SK-N-SH (cell line): ENCODE measurements at regions not wholly inside any gene's neighbourhood (a gene's known extent, or its start where the extent isn't known, plus 50 kb on each side); places are given as distances from the start of the nearest gene placed in this dataset.

Experiments
- CTCF ChIA-PET: fragments of 300-600, 350-600 bp; formaldehyde crosslinking; extraction: SDS; loops from one replicate; lab custom pipeline; 2021; lab: Yijun Ruan, JAX
- POLR2A ChIA-PET: fragments of 350-600 bp; sonication (Branson Sonifier 250); formaldehyde crosslinking; extraction: SDS; loops from one replicate; lab custom pipeline; 2020; ENCODE audit warnings: antibody characterized with exemption, inconsistent platforms; lab: Yijun Ruan, JAX
- DNase-seq: peaks from one replicate; pipeline ENCODE4 v3.0.0; 2012
- H2AFZ ChIP-seq: fragments of 200-600 bp; sonication (generic); 2 replicates; pipeline ENCODE4 v1.8.1; 2016; ENCODE audit warnings: antibody characterized with exemption, mild to moderate bottlenecking, low read depth
- H3F3A ChIP-seq: fragments of 200-600 bp; sonication (generic); replicated peaks from 2 replicates; pipeline ENCODE3; 2016; ENCODE audit warnings: antibody characterized with exemption, mild to moderate bottlenecking; ENCODE audit not compliant: insufficient read depth
- H3K27ac ChIP-seq, 2 experiments: fragments of 200-500 bp in 1 of 2; fragments of 200-600 bp in 1 of 2; sonication (Bioruptor generic) in 1 of 2; sonication (generic), shearing (Covaris generic) in 1 of 2; 2 replicates each; pipeline versions ENCODE4 v1.5.1 to v1.6.1; 2014 to 2016; ENCODE audit warnings: low read depth in 2 of 2, inconsistent platforms in 1 of 2, low read length in 1 of 2, mild to moderate bottlenecking in 1 of 2, mixed read lengths in 1 of 2
- H3K27me3 ChIP-seq: fragments of 200-600 bp; sonication (generic), shearing (Covaris generic); 2 replicates; pipeline ENCODE4 v1.6.1; 2016; ENCODE audit warnings: mixed run types; ENCODE audit not compliant: insufficient read depth
- H3K36me3 ChIP-seq, 2 experiments: fragments of 200-500 bp in 1 of 2; fragments of 200-600 bp in 1 of 2; sonication (Bioruptor generic) in 1 of 2; sonication (generic) in 1 of 2; replicated peaks in 1 of 2; 2 replicates each; pipeline versions ENCODE3 to v1.5.1; 2014 to 2016; ENCODE audit warnings: low read length in 1 of 2, mild to moderate bottlenecking in 1 of 2; ENCODE audit not compliant: insufficient read depth in 2 of 2, control insufficient read depth in 1 of 2
- H3K4me1 ChIP-seq, 2 experiments: fragments of 200-500 bp in 1 of 2; fragments of 200-600 bp in 1 of 2; sonication (Bioruptor generic) in 1 of 2; sonication (generic), shearing (Covaris generic) in 1 of 2; 2 replicates each; pipeline versions ENCODE4 v1.5.1 to v1.6.1; 2014 to 2016; ENCODE audit warnings: low read depth in 1 of 2, low read length in 1 of 2, mixed run types in 1 of 2; ENCODE audit not compliant: insufficient read depth in 2 of 2, control insufficient read depth in 1 of 2
- H3K4me2 ChIP-seq: fragments of 200-600 bp; sonication (generic), shearing (Covaris generic); 2 replicates; pipeline ENCODE4 v1.6.1; 2017; ENCODE audit warnings: mixed run types
- H3K4me3 ChIP-seq, 2 experiments: fragments of 200-500 bp in 1 of 2; fragments of 200-600 bp in 1 of 2; sonication (Bioruptor generic) in 1 of 2; sonication (generic), shearing (Covaris generic) in 1 of 2; 2 replicates each; pipeline versions ENCODE4 v1.5.1 to v1.8.1; 2014 to 2016; ENCODE audit warnings: low read depth in 2 of 2, inconsistent platforms in 1 of 2, low read length in 1 of 2, mild to moderate bottlenecking in 1 of 2, mixed read lengths in 1 of 2, moderate library complexity in 1 of 2
- H3K79me2 ChIP-seq: fragments of 200-600 bp; sonication (generic); 2 replicates; pipeline ENCODE4 v1.8.1; 2017; ENCODE audit warnings: mild to moderate bottlenecking; ENCODE audit not compliant: insufficient read depth
- H3K9ac ChIP-seq: fragments of 200-600 bp; sonication (generic); 2 replicates; pipeline ENCODE4 v1.6.1; 2017; ENCODE audit warnings: mixed run types
- H3K9me2 ChIP-seq: fragments of 200-600 bp; sonication (generic); 2 replicates; pipeline ENCODE4 v1.6.1; 2017; ENCODE audit warnings: mixed run types
- H3K9me3 ChIP-seq: fragments of 200-600 bp; sonication (generic); 2 replicates; pipeline ENCODE4 v1.6.1; 2017; ENCODE audit warnings: mixed run types, mild to moderate bottlenecking, moderate library complexity
- H4K20me1 ChIP-seq: fragments of 200-600 bp; sonication (generic); 2 replicates; pipeline ENCODE4 v1.6.1; 2017; ENCODE audit warnings: mild to moderate bottlenecking, mixed run types; ENCODE audit not compliant: insufficient read depth
- CHD2 ChIP-seq: fragments of 150-350 bp; IDR thresholded peaks from 2 replicates; pipeline ENCODE4 v1.6.1; 2018; ENCODE audit warnings: low read length; ENCODE audit not compliant: partially characterized antibody
- CTCF ChIP-seq: fragments of 200-600 bp; sonication (generic); IDR thresholded peaks from 2 replicates; pipeline ENCODE4 v1.6.1; 2017; ENCODE audit warnings: antibody characterized with exemption, mild to moderate bottlenecking, moderate library complexity
- EZH2phosphoT487 ChIP-seq: fragments of 200-600 bp; sonication (generic); IDR thresholded peaks from 2 replicates; pipeline ENCODE4 v1.6.1; 2017; ENCODE audit warnings: low read depth, mixed run types, mild to moderate bottlenecking, antibody characterized with exemption, moderate library complexity, borderline replicate concordance
- FOSL2 ChIP-seq: IDR thresholded peaks from 2 replicates; pipeline ENCODE4 v1.4.0; 2012; ENCODE audit warnings: low read depth, mild to moderate bottlenecking, moderate library complexity, borderline replicate concordance
- FOXJ3 ChIP-seq: sonication (generic); formaldehyde crosslinking; IDR thresholded peaks from 2 replicates; pipeline ENCODE4 v1.5.1; 2020; ENCODE audit warnings: mild to moderate bottlenecking, missing genetic modification reagents
- GABPA ChIP-seq: IDR thresholded peaks from 2 replicates; pipeline ENCODE4 v1.4.0; 2012; ENCODE audit warnings: low read depth, mild to moderate bottlenecking
- JUND ChIP-seq: IDR thresholded peaks from 2 replicates; pipeline ENCODE4 v1.4.0; 2012
- MEF2A ChIP-seq: IDR thresholded peaks from 2 replicates; pipeline ENCODE4 v1.4.0; 2012; ENCODE audit warnings: low read depth, borderline replicate concordance
- MXI1 ChIP-seq: IDR thresholded peaks from 2 replicates; pipeline ENCODE4 v1.6.1; 2012; ENCODE audit warnings: mild to moderate bottlenecking, low read depth, low read length, improper control_type of control experiment
- NFIC ChIP-seq: IDR thresholded peaks from 2 replicates; pipeline ENCODE4 v1.4.0; 2012; ENCODE audit warnings: borderline replicate concordance
- RAD21 ChIP-seq: IDR thresholded peaks from 2 replicates; pipeline ENCODE4 v1.6.1; 2012; ENCODE audit warnings: mild to moderate bottlenecking, low read length
- RCOR1 ChIP-seq: fragments of 150-350 bp; IDR thresholded peaks from 2 replicates; pipeline ENCODE4 v1.6.1; 2017; ENCODE audit warnings: antibody characterized with exemption, low read length
- REST ChIP-seq: IDR thresholded peaks from 2 replicates; pipeline ENCODE4 v1.6.1; 2012; ENCODE audit warnings: mild to moderate bottlenecking, low read depth, low read length, moderate library complexity
- RFX5 ChIP-seq: IDR thresholded peaks from 2 replicates; pipeline ENCODE4 v1.6.1; 2012; ENCODE audit warnings: mild to moderate bottlenecking, improper control_type of control experiment, low read length
- RXRA ChIP-seq: IDR thresholded peaks from 2 replicates; pipeline ENCODE4 v1.4.0; 2012; ENCODE audit warnings: low read depth, mild to moderate bottlenecking, borderline replicate concordance
- SIN3A ChIP-seq: IDR thresholded peaks from 2 replicates; pipeline ENCODE4 v1.6.1; 2012; ENCODE audit warnings: low read depth, mild to moderate bottlenecking, low read length, moderate library complexity, borderline replicate concordance
- SMC3 ChIP-seq: IDR thresholded peaks from 2 replicates; pipeline ENCODE4 v1.6.1; 2012; ENCODE audit warnings: low read depth, low read length, improper control_type of control experiment
- TAF1 ChIP-seq: IDR thresholded peaks from 2 replicates; pipeline ENCODE4 v1.6.1; 2012; ENCODE audit warnings: low read depth, mild to moderate bottlenecking, low read length, moderate library complexity, borderline replicate concordance
- TCF12 ChIP-seq: IDR thresholded peaks from 2 replicates; pipeline ENCODE4 v1.4.0; 2012
- TEAD4 ChIP-seq: IDR thresholded peaks from 2 replicates; pipeline ENCODE4 v1.4.0; 2012; ENCODE audit warnings: mild to moderate bottlenecking, borderline replicate concordance; ENCODE audit not compliant: insufficient read depth
- YY1 ChIP-seq: IDR thresholded peaks from 2 replicates; pipeline ENCODE4 v1.4.0; 2012; ENCODE audit warnings: low read depth, mild to moderate bottlenecking
- WGBS: methylation state at CpG from one replicate; pipeline ENCODE4 v1.1.6; 2017; ENCODE audit warnings: low lambda C conversion rate; 5-methylcytosine and 5-hydroxymethylcytosine counted together
- TF ChIP-seq, protein P1 (sequence below): fragments of 150-350 bp; IDR thresholded peaks from 2 replicates; pipeline ENCODE4 v1.6.1; 2017; ENCODE audit warnings: antibody characterized with exemption, low read length, low read depth, borderline replicate concordance

DNA sequence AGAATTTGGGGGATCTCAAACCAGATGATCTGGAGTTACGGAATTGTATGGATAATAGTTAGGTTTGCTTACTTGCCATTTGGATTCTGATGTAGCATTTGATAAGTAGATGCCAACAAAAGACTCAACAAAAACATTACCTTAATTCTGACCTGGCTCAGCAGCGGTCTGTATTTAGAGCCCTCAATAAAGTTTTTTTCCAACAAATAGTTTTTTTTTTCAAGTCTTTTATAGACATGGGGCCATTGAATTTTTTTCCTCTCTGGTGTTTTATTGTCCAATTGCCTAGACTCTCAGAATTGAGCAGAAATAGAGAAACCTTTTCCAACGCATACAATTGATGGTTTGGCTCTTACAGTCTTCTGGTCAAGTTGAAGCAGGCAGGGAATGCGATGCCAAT lies 192.8 kb upstream of the GAS1 start:
- Histone ChIP-seq H3K9ac (no peak overlapping the region), H3K79me2 (no peaks in the 10 kb centered on the region), H3F3A (no peaks in the 10 kb centered on the region), H3K27me3 (no peaks in the 10 kb centered on the region), H3K4me3 (no peak overlapping the region), H2AFZ (no peak overlapping the region), H4K20me1 (no peaks in the 10 kb centered on the region), H3K9me2 (no peaks in the 10 kb centered on the region), H3K4me2 (no peak overlapping the region), H3K36me3 (no peaks in the 10 kb centered on the region), H3K4me1 (peaks cover 0 to 11% of the 10 kb centered on the region in 2 experiments; a peak in 2 of 4 replicates), H3K27ac (no peak overlapping the region), H3K9me3 (no peaks in the 10 kb centered on the region)
- TF ChIP-seq SIN3A: no peak
- no peak for TF ChIP-seq RFX5
- no peak for TF ChIP-seq GABPA
- TF ChIP-seq FOSL2: no peak
- no peak for TF ChIP-seq MEF2A
- no peak for TF ChIP-seq RCOR1
- TF ChIP-seq NFIC: no peak
- TF ChIP-seq TAF1: no peak
- no peak for TF ChIP-seq TEAD4
- no peak for DNase-seq
- WGBS: 77% methylated on average over 4 of the region's 4 CpGs
- ChIA-PET POLR2A (no interaction called here), CTCF (interaction anchor here (1.0 kb wide), 1 partner anchor 10 kb away, joined by 3 read pairs; no protein-coding TSS in a partner anchor)

DNA sequence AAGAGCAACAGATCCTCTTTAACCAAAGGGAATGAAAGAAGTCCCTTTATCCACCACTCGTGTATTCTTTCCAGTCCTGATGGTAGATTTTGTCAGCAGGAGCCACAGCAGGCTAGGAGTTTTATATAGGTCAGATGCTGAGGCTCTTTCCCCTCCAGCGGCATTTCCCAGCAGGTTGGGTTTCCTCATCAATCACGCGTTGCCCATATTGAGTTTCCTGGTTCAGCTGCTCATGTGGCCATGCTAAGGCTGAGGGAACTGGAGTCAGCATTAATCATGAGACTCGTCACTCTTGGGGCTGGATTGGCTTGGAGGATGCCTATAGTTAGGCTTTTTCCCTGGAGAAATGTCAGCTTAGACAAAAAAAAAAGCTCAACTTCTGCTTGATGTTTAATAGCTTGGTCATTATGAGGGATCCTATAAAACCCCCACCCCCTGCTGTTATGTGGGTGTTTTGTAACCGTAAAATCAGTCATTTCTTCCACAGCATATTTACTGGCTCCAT lies 193.4 kb upstream of the GAS1 start:
- no peaks in the 10 kb centered on the region for H4K20me1 ChIP-seq
- H2AFZ ChIP-seq: no peak overlapping the region
- POLR2A ChIA-PET: no interaction called here
- no peak overlapping the region for H3K4me3 ChIP-seq
- H3K27ac ChIP-seq: no peak overlapping the region
- H3K4me2 ChIP-seq: no peak overlapping the region
- H3K9me2 ChIP-seq: no peaks in the 10 kb centered on the region
- no peaks in the 10 kb centered on the region for H3K9me3 ChIP-seq
- no peaks in the 10 kb centered on the region for H3F3A ChIP-seq
- H3K36me3 ChIP-seq: no peaks in the 10 kb centered on the region
- CTCF ChIA-PET: interaction anchor here (1.0 to 1.2 kb wide), 2 partner anchors 10 to 192 kb away, joined by 3 read pairs; no protein-coding TSS in a partner anchor
- H3K9ac ChIP-seq: no peak overlapping the region
- no peaks in the 10 kb centered on the region for H3K27me3 ChIP-seq
- WGBS: 90% methylated on average over 6 of the region's 6 CpGs
- DNase-seq: no peak
- TF ChIP-seq RCOR1 (no peak), FOXJ3 (CRISPR knock-in tag) (no peak), EZH2phosphoT487 (no peak), CHD2 (no peak), CTCF (no peak), SIN3A (no peak), YY1 (no peak), SMC3 (no peak), REST (no peak), TAF1 (no peak), JUND (no peak), TEAD4 (no peak), MXI1 (no peak), TCF12 (no peak), RXRA (no peak), RAD21 (no peak), RFX5 (no peak)
- TF ChIP-seq, protein P1, sequence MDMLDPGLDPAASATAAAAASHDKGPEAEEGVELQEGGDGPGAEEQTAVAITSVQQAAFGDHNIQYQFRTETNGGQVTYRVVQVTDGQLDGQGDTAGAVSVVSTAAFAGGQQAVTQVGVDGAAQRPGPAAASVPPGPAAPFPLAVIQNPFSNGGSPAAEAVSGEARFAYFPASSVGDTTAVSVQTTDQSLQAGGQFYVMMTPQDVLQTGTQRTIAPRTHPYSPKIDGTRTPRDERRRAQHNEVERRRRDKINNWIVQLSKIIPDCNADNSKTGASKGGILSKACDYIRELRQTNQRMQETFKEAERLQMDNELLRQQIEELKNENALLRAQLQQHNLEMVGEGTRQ: no peak
- TF ChIP-seq, all 33 proteins: peak for 0
- H3K79me2 ChIP-seq: no peaks in the 10 kb centered on the region
- peaks cover 0 to 11% of the 10 kb centered on the region in 2 experiments; a peak in 2 of 4 replicates for H3K4me1 ChIP-seq
